GM18499 (cell line): ENCODE measurements at regions not wholly inside any gene's neighbourhood (a gene's known extent, or its start where the extent isn't known, plus 50 kb on each side); places are given as distances from the start of the nearest gene placed in this dataset.

ENCODE experiments used
- ATAC-seq: cut with Tn5 transposase; IDR thresholded peaks from one replicate; pipeline ENCODE4 v1.9.1; 2021; ENCODE audit warnings: moderate number of reproducible peaks; ENCODE audit not compliant: insufficient read depth, unreplicated experiment

GRCh38 chr2:222071911-222072310, 226.9 kb downstream of the PAX3 start:
- no peak for ATAC-seq

DNA sequence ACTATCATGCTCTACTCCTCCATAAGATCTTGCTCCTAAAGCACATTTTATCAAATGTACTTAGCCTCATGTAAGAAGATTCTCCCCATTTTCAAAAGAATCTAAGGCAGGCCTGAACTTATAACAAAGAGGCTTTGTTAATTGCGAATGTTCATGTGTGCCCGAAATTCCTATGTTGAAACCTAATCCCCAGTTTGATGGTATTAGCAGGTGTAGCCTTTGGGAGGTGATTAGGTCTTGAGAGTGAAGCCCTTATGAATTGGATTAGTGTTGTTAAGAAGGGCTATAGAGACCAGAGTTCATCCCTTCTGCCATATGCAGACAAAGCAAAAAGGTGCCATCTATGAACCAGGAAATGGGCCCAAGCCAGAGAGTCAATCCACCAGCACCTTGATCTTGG, 234.5 kb downstream of the PAX3 start:
- no peak for ATAC-seq

- ATAC-seq, result no peak
These were observed 239.9 kb downstream of the PAX3 start for GRCh38 chr2:222058819-222059445.

- no peak for ATAC-seq
These were observed 241.3 kb downstream of the PAX3 start for GRCh38 chr2:222057347-222058073.

GRCh38 chr2:222055328-222055727, 243.5 kb downstream of the PAX3 start:
- no peak for ATAC-seq

- ATAC-seq, result no peak
These were observed 244.0 kb downstream of the PAX3 start for GRCh38 chr2:222054813-222055212.

- no peak for ATAC-seq
These were observed 245.8 kb downstream of the PAX3 start for GRCh38 chr2:222052934-222053367.

GRCh38 chr2:222050981-222051380, 247.8 kb downstream of the PAX3 start:
- no peak for ATAC-seq

DNA sequence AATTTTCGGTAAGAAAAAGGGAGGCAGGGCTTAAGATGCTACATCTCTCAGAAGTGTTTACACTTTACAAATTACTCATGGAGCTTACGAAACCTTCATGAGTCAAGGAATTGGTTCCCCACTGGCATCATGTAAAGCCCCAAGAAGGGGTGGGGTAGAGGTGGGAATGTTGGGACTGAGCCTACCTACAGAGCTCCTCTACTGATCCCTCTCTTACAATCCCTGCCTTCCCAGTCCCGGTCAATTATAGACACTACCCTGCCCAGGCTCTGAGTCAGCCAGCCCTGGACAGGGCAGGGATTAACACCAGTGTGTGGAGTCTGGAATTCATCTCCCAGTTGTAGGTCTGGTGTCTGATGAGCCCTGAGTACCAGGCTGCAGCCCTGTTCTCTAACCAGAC, 248.9 kb downstream of the PAX3 start:
- ATAC-seq, result no peak

GRCh38 chr2:222043897-222044296, 254.9 kb downstream of the PAX3 start:
- no peak for ATAC-seq

DNA sequence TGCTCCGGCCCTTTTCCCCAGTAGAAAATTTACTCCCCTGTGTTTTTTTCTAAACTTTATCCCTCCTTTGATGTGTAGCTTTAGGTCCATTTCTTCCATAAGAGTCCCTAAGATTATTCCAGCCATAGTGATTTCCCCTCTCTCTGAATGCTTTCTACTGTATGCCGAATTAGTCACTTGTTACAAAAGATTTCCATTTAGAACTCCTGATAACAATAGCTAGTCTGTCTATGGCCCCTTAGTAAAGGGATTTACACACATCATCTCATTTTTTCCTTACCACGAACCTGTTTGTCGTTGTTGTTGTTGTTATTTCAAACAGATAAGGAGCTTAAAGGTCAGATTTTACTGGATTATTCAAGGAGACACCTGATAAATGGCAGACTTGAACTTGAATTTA, 256.1 kb downstream of the PAX3 start:
- no peak for ATAC-seq

GRCh38 chr2:222040333-222040732, 258.5 kb downstream of the PAX3 start:
- ATAC-seq, result no peak

DNA sequence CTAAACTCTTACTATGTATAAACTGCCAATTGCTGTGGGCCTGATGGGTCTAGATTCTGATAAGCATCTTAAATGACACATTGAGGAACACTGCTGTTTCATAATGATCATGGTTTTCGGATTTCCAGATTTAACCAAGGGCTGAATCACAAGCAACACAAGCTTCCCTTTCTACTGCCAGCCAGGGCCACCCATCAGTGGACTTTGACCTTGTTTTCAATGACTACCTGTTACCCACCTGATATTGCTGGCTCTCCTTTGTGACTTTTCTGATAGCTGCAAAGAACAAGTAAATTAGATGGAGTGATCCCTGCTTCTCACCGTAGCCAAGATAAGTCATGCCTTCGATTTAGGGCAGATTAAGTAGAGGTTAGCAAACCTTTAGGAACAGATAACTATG, 259.0 kb downstream of the PAX3 start:
- ATAC-seq, result no peak

GRCh38 chr2:222038067-222038802, 260.6 kb downstream of the PAX3 start:
- no peak for ATAC-seq

- no peak for ATAC-seq
These were observed 261.6 kb downstream of the PAX3 start for GRCh38 chr2:222037211-222037610.

DNA sequence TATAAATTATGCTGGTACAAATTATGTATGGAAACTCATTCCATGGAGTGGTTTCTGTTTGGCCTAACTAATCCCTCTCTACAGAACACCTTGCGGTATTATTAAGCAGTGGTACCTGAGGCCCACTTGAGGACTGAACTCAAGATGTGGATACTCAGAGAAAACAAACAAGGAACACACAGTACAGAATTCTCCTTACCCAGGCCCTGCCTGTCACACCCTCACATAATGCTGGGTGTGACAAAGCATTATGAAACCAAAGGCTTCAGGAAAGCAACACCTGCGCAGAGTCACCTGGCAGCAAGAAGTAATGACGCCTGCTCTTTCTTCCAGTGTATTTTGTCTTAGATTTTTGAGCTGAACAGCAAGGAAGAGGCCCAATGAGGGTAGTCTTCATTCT, 264.7 kb downstream of the PAX3 start:
- no peak for ATAC-seq

DNA sequence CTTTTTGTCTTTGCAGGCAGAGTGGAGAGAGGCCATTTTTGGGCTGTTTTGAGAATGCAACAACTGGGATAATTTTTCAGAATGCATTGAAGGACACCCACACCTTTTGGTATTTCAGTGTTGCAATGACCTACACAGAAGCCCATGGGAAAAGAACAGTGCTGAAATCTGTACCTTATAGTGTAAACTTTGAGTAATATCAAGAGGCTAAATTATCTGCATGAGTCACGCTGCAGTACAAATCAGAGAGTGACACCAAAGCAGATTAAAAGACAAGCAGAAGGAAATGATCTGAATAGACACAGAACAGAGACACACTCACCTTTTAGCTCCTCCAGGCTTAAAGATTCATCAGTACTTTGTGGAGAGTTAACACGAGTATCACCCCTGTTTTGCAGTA, 265.3 kb downstream of the PAX3 start:
- ATAC-seq, result no peak

DNA sequence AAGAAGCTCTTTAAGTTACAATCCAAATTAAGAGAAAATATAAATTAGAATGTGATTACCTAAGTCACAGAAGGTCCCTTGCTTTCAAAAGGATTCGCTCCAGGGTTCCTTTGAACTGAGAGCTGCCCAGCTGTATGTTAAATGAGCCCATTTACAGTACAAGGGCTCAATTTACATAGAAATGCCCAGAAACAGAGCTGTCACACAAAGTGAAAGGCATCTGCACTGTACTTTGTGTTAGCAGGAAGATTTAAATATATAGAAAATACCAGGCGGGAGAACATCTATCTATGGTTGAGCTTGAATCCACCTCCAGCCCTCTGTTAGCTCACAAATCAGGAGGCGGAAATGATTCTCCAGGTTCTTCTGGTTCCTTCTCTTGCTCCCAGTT, 272.9 kb downstream of the PAX3 start:
- no peak for ATAC-seq

GRCh38 chr2:222024932-222025880, 273.6 kb downstream of the PAX3 start:
- ATAC-seq, result no peak

GRCh38 chr2:222017252-222017850, 281.4 kb downstream of the PAX3 start:
- no peak for ATAC-seq
